Epithelial cell of prostate (primary cell): ENCODE measurements at regions not wholly inside any gene's neighbourhood (a gene's known extent, or its start where the extent isn't known, plus 50 kb on each side); places are given as distances from the start of the nearest gene placed in this dataset.
A peak's percentile ranks its signal among the peaks of the same experiment; 100 is the strongest.

Experiments used
- DNase-seq: peaks from one replicate; pipeline ENCODE4 v3.0.0-alpha.2; 2011; ENCODE audit warnings: low read depth, low spot score
- H3K27ac ChIP-seq: fragments of 450-650 bp; 2 replicates; pipeline ENCODE4 v1.5.1; 2017; ENCODE audit warnings: mild to moderate bottlenecking

- H3K27ac ChIP-seq, result no peak overlapping the region
Observed at GRCh38 chr2:147792966-147793617, 51.7 kb upstream of the ACVR2A start.

DNA sequence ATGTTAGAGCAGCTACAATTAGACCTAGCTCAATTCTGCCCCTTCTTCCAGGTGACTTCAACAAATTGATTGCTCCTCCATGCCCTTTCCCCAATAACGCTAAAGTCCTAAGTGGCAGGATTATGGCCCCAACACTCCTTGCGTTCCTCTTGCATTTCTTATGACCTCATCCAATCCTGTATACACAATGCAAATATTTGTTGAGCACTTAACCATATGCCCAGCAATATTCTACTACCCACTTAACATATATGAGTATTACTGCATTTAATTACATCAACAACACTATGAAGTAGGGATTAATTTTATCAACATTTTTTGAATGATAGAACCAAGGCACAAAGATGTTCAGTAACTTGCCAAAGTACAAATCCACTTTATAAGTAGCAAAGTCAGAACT lies 54.2 kb upstream of the ACVR2A start:
- no peak overlapping the region for H3K27ac ChIP-seq
- DNase-seq, result no peak

More at GRCh38 chr2:147792966-147793617, 51.7 kb upstream of the ACVR2A start:
- DNase-seq, result no peak

DNA sequence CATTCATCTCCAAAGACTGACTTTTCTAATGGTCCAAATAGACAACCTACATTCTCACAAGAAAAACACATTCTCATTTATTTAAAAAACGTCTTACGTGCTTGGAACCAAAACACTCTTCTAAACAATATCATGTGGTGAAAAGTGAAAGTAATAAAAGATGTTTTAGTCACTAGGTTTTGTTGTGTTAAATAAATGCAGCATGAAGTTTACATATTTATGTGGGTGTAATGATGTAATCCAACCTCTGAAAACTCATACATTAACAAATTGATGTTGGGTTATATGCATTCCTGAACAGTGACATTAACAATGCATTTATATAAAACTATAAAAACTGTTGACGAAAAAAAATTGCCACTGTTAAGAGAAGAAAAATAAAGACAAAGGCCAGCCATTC lies 55.1 kb upstream of the ACVR2A start:
- peak; percentile 24 for DNase-seq
- H3K27ac ChIP-seq, result peak overlapping the region; percentile 26

DNA sequence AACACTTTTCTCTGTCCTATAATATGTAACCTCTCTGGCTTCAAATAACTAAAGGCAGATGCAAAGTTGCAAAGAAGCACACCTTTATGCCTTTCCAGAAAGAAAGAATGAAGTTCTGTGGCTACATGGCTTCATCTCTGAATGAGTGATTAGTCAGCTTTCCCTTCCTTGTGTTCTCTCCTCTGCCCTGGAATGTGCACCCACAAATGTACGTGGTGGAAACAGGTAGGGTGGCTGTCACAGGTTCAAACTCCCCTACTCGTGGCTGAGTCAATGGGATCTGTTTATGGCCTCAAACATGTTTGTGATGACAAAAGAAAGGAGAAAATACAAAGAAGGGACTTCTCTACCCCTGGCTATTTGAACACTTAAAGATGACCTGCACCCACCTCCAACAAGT lies 55.5 kb upstream of the ACVR2A start:
- DNase-seq, result peak; percentile 62

GRCh38 chr2:147782141-147782930 lies 62.5 kb upstream of the ACVR2A start:
- DNase-seq, result peak; percentile 27
- H3K27ac ChIP-seq, result no peak overlapping the region

More for the DNA sequence above, 55.5 kb upstream of the ACVR2A start:
- H3K27ac ChIP-seq, result peak overlapping the region; percentile 26

DNA sequence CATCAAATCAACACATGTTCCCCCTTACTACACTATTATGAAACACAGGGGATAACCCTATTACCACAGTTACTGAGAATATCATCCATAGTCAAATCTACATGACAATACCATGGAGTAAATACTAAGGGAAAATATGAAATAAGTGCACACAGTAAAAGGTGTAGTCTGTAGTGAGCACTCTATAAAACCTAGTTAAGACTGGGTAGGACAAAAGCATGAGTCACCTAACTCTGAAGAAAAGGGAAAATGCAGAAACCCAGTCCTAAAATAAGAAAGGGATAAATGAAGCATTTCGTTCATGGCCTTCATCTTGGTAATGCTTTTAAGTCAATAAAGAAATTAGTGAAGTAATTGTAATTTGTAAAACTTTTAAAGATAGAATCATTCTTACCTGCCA lies 65.4 kb upstream of the ACVR2A start:
- DNase-seq, result no peak
- no peak overlapping the region for H3K27ac ChIP-seq

DNA sequence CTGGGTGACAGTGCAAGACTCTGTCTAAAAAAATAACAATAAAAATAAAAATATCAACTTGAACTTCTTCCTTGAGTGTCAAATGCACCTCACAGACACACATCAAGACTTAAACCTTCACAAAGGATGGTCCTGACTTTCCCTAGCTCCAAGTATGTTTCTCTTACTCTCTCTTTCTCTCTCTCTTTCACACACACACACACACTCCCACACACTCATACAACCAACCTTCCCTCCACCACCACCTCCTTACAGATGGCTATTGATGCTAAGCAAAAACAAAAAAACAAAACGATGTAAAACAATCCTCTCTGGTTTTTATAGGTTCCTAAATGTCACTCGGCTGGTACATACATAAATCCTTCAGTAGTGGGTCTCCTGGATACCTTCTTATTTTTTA lies 67.4 kb upstream of the ACVR2A start:
- H3K27ac ChIP-seq, result no peak overlapping the region
- no peak for DNase-seq

- no peak for DNase-seq
- no peak overlapping the region for H3K27ac ChIP-seq
Observed at GRCh38 chr2:147774805-147775204, 70.0 kb upstream of the ACVR2A start.

GRCh38 chr2:147773479-147773878 lies 71.3 kb upstream of the ACVR2A start:
- no peak for DNase-seq

GRCh38 chr2:147772781-147773180 lies 72.0 kb upstream of the ACVR2A start:
- no peak overlapping the region for H3K27ac ChIP-seq
- DNase-seq, result no peak

More at GRCh38 chr2:147773479-147773878, 71.3 kb upstream of the ACVR2A start:
- no peak overlapping the region for H3K27ac ChIP-seq

DNA sequence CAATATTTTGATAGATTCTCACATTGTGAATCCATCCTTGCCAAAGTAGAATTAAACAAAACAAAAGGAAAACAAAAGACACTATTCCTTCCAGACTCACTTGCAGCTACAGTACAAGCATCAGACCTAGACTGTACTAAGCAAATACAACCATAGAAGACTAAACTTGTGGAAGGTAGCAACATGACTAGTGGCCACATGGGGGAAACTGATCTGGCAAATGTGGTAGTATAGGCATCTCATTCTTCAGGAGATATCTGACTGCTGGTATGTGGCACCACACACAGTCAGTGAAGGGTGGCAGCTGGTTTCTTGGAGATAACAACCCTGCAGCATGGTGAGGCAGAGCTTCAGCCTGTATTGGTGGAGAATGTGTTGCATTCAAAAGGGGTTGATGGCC lies 81.0 kb upstream of the ACVR2A start:
- no peak for DNase-seq
- H3K27ac ChIP-seq, result no peak overlapping the region

- no peak for DNase-seq
Observed at GRCh38 chr2:147760984-147761383, 83.8 kb upstream of the ACVR2A start.

GRCh38 chr2:147759536-147759935 lies 85.3 kb upstream of the ACVR2A start:
- DNase-seq, result no peak
- no peak overlapping the region for H3K27ac ChIP-seq

More at GRCh38 chr2:147760984-147761383, 83.8 kb upstream of the ACVR2A start:
- no peak overlapping the region for H3K27ac ChIP-seq

GRCh38 chr2:147758821-147759220 lies 86.0 kb upstream of the ACVR2A start:
- H3K27ac ChIP-seq, result no peak overlapping the region
- no peak for DNase-seq

GRCh38 chr2:147756069-147756468 lies 88.8 kb upstream of the ACVR2A start:
- no peak for DNase-seq
- no peak overlapping the region for H3K27ac ChIP-seq

- H3K27ac ChIP-seq, result peak overlapping the region; percentile 46
- DNase-seq, result no peak
Observed at GRCh38 chr2:147740211-147740927, 104.5 kb upstream of the ACVR2A start.

DNA sequence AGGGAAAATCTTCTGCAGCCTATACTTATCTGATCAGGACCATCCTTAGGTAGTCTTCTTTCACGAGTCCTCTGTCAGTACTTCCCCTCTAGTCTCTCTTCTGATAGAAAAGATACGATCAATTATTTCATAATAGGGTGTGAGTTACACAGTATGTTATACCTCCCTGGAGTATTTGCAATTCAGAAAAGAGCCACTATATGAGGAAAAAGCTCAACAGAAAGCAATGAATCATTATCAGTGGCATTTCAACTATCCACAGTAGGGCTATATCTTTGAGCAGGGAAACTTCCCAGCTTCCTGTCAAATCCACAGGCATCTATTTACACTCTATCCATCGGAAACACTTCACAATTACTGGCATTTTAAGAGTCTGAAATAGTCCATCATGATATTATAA lies 105.3 kb upstream of the ACVR2A start:
- H3K27ac ChIP-seq, result peak overlapping the region; percentile 46
- no peak for DNase-seq

GRCh38 chr2:147718831-147719230 lies 126.0 kb upstream of the ACVR2A start:
- DNase-seq, result no peak
- H3K27ac ChIP-seq, result no peak overlapping the region

GRCh38 chr2:147716906-147717305 lies 127.9 kb upstream of the ACVR2A start:
- no peak for DNase-seq
- H3K27ac ChIP-seq, result no peak overlapping the region

GRCh38 chr2:147715807-147716206 lies 129.0 kb upstream of the ACVR2A start:
- no peak overlapping the region for H3K27ac ChIP-seq
- DNase-seq, result no peak

- no peak for DNase-seq
- H3K27ac ChIP-seq, result no peak overlapping the region
Observed at GRCh38 chr2:147714582-147714981, 130.2 kb upstream of the ACVR2A start.
